ENCODE measurements at regions not wholly inside any gene's neighbourhood (a gene's known extent, or its start where the extent isn't known, plus 50 kb on each side); places are given as distances from the start of the nearest gene placed in this dataset.

DNA sequence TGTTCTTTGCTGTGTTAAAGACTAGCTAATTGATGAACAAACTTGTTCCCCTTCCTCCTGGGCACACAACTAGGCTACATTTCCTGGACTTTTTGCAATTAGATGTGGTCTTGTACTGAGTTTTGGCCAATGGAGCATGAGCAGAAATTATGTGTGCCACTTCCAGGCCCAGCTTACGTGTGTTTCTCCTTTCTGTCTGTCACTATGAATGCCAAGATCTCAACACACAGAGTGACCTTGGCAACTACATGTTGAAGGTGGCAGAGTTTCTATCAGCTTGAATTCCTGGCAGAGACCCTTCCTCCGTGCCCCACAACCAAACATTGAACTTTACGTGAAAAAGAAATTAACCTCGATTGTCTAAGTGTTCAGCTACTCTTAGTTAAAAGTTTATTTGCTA, 81.7 kb upstream of the PIAS1 start:
- no peaks in the 10 kb centered on the region for H4K20me1 ChIP-seq
- peaks cover 11 to 17% (median 14%) of the 10 kb centered on the region in 10 experiments for H3K4me1 ChIP-seq
- no peak overlapping the region for H3K27ac ChIP-seq
- no peaks in the 10 kb centered on the region for H3K36me3 ChIP-seq
- TF ChIP-seq Cebpa-rat (IDR thresholded peaks at IDR 0.05): no peak
- H3K9me3 ChIP-seq (replicated peaks in 1 of 11): no peaks in the 10 kb centered on the region
- H3K4me2 ChIP-seq: no peak overlapping the region
- no peak overlapping the region for H3K4me3 ChIP-seq
- no peaks in the 10 kb centered on the region for H3K27me3 ChIP-seq
- H3K9ac ChIP-seq: no peak overlapping the region

GRCh38 chr15:67973846-67974245, 80.3 kb upstream of the PIAS1 start:
- Histone ChIP-seq H3K9ac (no peak overlapping the region), H3K27me3 (no peaks in the 10 kb centered on the region), H3K27ac (no peak overlapping the region), H4K20me1 (no peaks in the 10 kb centered on the region), H3K9me3 (replicated peaks in 1 of 11) (peaks cover 0 to under 1% (median 0%) of the 10 kb centered on the region in 11 experiments; a peak in 3 of 22 replicates), H3K4me2 (no peak overlapping the region), H3K4me3 (no peak overlapping the region), H3K36me3 (no peaks in the 10 kb centered on the region), H3K4me1 (peaks cover under 1 to 9% (median 2%) of the 10 kb centered on the region in 10 experiments; a peak in 16 of 20 replicates)
- TF ChIP-seq Cebpa-rat (IDR thresholded peaks at IDR 0.05): no peak

GRCh38 chr15:67976506-67977073, 77.5 kb upstream of the PIAS1 start:
- TF ChIP-seq Cebpa-rat (IDR thresholded peaks at IDR 0.05): no peak
- H3K4me3 ChIP-seq: no peak overlapping the region
- no peak overlapping the region for H3K9ac ChIP-seq
- H3K9me3 ChIP-seq (replicated peaks in 1 of 11): peaks cover 0 to 7% (median 0%) of the 10 kb centered on the region in 11 experiments; a peak in 8 of 22 replicates
- no peak overlapping the region for H3K4me2 ChIP-seq
- no peak overlapping the region for H3K27ac ChIP-seq
- H3K36me3 ChIP-seq: no peaks in the 10 kb centered on the region
- no peaks in the 10 kb centered on the region for H4K20me1 ChIP-seq
- H3K4me1 ChIP-seq: peaks cover 0 to 7% (median 0%) of the 10 kb centered on the region in 10 experiments; a peak in 1 of 20 replicates
- no peaks in the 10 kb centered on the region for H3K27me3 ChIP-seq

- Histone ChIP-seq H4K20me1 (no peaks in the 10 kb centered on the region), H3K36me3 (no peaks in the 10 kb centered on the region), H3K4me3 (no peak overlapping the region), H3K27me3 (no peaks in the 10 kb centered on the region), H3K4me1 (peaks cover 0 to 7% (median 0%) of the 10 kb centered on the region in 10 experiments; a peak in 1 of 20 replicates), H3K9ac (no peak overlapping the region), H3K4me2 (no peak overlapping the region), H3K9me3 (replicated peaks in 1 of 11) (peaks cover 0 to 7% (median 0%) of the 10 kb centered on the region in 11 experiments; a peak in 8 of 22 replicates), H3K27ac (no peak overlapping the region)
- no peak for TF ChIP-seq Cebpa-rat (IDR thresholded peaks at IDR 0.05)
Measured at GRCh38 chr15:67977414-67978089, 76.6 kb upstream of the PIAS1 start.

DNA sequence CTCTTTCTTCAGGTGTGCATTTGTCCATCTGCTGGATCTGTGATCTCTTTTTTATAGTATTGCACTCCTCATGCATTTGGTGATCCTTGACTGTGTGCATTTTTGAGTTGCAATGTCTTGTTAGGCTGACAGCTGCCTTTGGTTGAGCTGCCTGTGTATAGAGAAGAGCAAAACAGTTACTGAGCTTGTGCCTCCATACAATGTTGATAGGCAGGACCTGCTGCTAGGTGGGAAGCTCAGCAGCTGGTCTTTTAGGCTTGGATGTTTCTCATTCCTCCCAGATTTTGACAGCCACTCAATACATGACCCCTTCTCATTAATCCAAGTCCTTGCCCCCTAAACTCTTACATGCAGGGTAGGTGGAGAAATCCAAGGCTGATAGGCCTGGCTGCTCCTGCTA, 74.8 kb upstream of the PIAS1 start:
- no peak overlapping the region for H3K4me3 ChIP-seq
- no peaks in the 10 kb centered on the region for H3K36me3 ChIP-seq
- no peaks in the 10 kb centered on the region for H4K20me1 ChIP-seq
- peaks cover 0 to 7% (median 0%) of the 10 kb centered on the region in 11 experiments; a peak in 8 of 22 replicates for H3K9me3 ChIP-seq (replicated peaks in 1 of 11)
- no peak overlapping the region for H3K4me2 ChIP-seq
- no peak overlapping the region for H3K27ac ChIP-seq
- H3K27me3 ChIP-seq: no peaks in the 10 kb centered on the region
- H3K9ac ChIP-seq: no peak overlapping the region
- TF ChIP-seq Cebpa-rat (IDR thresholded peaks at IDR 0.05): no peak
- H3K4me1 ChIP-seq: peaks cover 0 to 7% (median 0%) of the 10 kb centered on the region in 10 experiments; a peak in 1 of 20 replicates

DNA sequence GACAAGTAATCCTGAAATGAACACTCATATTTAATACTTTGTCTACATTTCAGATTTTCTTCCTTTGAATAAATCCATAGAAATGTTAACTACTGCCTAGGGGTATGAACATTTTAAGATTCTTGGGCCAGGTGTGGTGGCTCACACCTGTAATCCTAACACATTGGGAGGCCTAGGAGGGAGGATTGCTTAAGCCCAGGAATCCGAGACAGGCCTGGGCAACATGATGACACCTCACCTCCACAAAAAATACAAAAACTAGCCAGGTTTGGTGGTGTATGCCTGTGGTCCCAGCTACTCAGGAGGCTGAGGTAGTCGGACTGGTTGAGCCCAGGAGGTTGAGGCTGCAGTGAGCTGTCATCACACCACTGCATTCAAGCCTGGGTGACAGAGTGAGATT, 73.9 kb upstream of the PIAS1 start:
- peaks cover 0 to 7% (median 2%) of the 10 kb centered on the region in 11 experiments; a peak in 8 of 22 replicates for H3K9me3 ChIP-seq (replicated peaks in 1 of 11)
- H4K20me1 ChIP-seq: no peaks in the 10 kb centered on the region
- H3K27me3 ChIP-seq: no peaks in the 10 kb centered on the region
- no peak for TF ChIP-seq Cebpa-rat (IDR thresholded peaks at IDR 0.05)
- no peak overlapping the region for H3K9ac ChIP-seq
- H3K4me3 ChIP-seq: no peak overlapping the region
- H3K27ac ChIP-seq: no peak overlapping the region
- no peaks in the 10 kb centered on the region for H3K36me3 ChIP-seq
- H3K4me1 ChIP-seq: peaks cover 0 to 7% (median 0%) of the 10 kb centered on the region in 10 experiments; a peak in 1 of 20 replicates
- no peak overlapping the region for H3K4me2 ChIP-seq

GRCh38 chr15:67980773-67981685, 73.1 kb upstream of the PIAS1 start:
- no peak for TF ChIP-seq Cebpa-rat (IDR thresholded peaks at IDR 0.05)
- Histone ChIP-seq H3K4me1 (peaks cover 0 to 7% (median 0%) of the 10 kb centered on the region in 10 experiments; a peak in 1 of 20 replicates), H3K9ac (no peak overlapping the region), H3K36me3 (no peaks in the 10 kb centered on the region), H4K20me1 (no peaks in the 10 kb centered on the region), H3K4me2 (no peak overlapping the region), H3K9me3 (replicated peaks in 1 of 11) (peaks cover 0 to 7% (median 6%) of the 10 kb centered on the region in 11 experiments; a peak in 8 of 22 replicates), H3K27me3 (no peaks in the 10 kb centered on the region), H3K4me3 (no peak overlapping the region), H3K27ac (no peak overlapping the region)

GRCh38 chr15:67981848-67982247, 72.3 kb upstream of the PIAS1 start:
- Histone ChIP-seq H3K9me3 (replicated peaks in 1 of 11) (peaks cover 0 to 7% (median 6%) of the 10 kb centered on the region in 11 experiments; a peak in 8 of 22 replicates), H3K27ac (no peak overlapping the region), H3K4me3 (no peak overlapping the region), H3K27me3 (no peaks in the 10 kb centered on the region), H3K4me2 (no peak overlapping the region), H4K20me1 (no peaks in the 10 kb centered on the region), H3K36me3 (no peaks in the 10 kb centered on the region), H3K4me1 (peaks cover 0 to 7% (median 0%) of the 10 kb centered on the region in 10 experiments; a peak in 1 of 20 replicates), H3K9ac (no peak overlapping the region)
- TF ChIP-seq Cebpa-rat (IDR thresholded peaks at IDR 0.05): no peak

DNA sequence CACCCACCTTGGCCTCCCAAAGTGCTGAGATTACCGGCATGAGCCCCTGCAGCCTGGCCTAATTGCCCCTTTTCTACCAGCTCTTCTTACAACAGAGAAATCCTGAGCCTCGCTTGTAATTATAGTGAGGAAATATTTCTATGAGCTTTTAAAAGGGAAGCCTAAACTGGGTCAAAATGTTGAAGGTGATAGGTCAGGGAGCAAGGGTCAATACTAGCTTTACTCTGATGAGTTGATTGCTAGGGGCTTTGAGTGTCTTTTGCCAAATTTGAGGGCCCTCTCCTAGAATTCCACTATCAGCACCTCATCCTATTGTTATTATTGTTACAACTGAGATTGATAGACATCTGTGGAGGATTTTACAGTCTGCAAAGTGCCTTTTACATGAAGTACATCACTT, 62.4 kb upstream of the PIAS1 start:
- H4K20me1 ChIP-seq: no peaks in the 10 kb centered on the region
- H3K4me3 ChIP-seq: no peak overlapping the region
- H3K4me2 ChIP-seq: no peak overlapping the region
- H3K27ac ChIP-seq: no peak overlapping the region
- TF ChIP-seq Cebpa-rat (IDR thresholded peaks at IDR 0.05): no peak
- no peaks in the 10 kb centered on the region for H3K4me1 ChIP-seq
- peaks cover 0 to 7% (median 0%) of the 10 kb centered on the region in 11 experiments; a peak in 3 of 22 replicates for H3K9me3 ChIP-seq (replicated peaks in 1 of 11)
- H3K27me3 ChIP-seq: no peaks in the 10 kb centered on the region
- H3K36me3 ChIP-seq: no peaks in the 10 kb centered on the region
- no peak overlapping the region for H3K9ac ChIP-seq

All from BLaER1 treated with 17β-estradiol and CSF1 and Interleukin-3, amounts not matched to agents 10 nM and 100 nM (cell line).